Fibroblast of mammary gland (primary cell): ENCODE measurements at regions not wholly inside any gene's neighbourhood (a gene's known extent, or its start where the extent isn't known, plus 50 kb on each side); places are given as distances from the start of the nearest gene placed in this dataset.

Experiments used
- DNase-seq: peaks from one replicate; pipeline ENCODE4 v3.0.0-alpha.2; 2010; ENCODE audit warnings: low read depth
- H3K4me3 ChIP-seq: 2 replicates; pipeline ENCODE4 v1.5.1; 2011; ENCODE audit warnings: low read depth, mild to moderate bottlenecking, low read length, moderate library complexity; ENCODE audit not compliant: control insufficient read depth
- CTCF ChIP-seq: conservative IDR thresholded peaks from 2 replicates; pipeline ENCODE4 v1.5.1; 2011; ENCODE audit warnings: low read depth, low read length, inconsistent platforms; ENCODE audit not compliant: control insufficient read depth, insufficient read depth

- no peak for DNase-seq
- H3K4me3 ChIP-seq = no peak overlapping the region
- TF ChIP-seq CTCF = no peak
Measured at GRCh38 chr13:111968336-111969010, 98.5 kb upstream of the SOX1 start.

GRCh38 chr13:111969551-111970135 lies 97.3 kb upstream of the SOX1 start:
- no peak overlapping the region for H3K4me3 ChIP-seq
- TF ChIP-seq CTCF = no peak
- no peak for DNase-seq

- no peak overlapping the region for H3K4me3 ChIP-seq
- DNase-seq = no peak
- TF ChIP-seq CTCF = no peak
Measured at GRCh38 chr13:111970494-111971141, 96.3 kb upstream of the SOX1 start.

GRCh38 chr13:111971891-111972780 lies 94.8 kb upstream of the SOX1 start:
- no peak for TF ChIP-seq CTCF
- no peak for DNase-seq
- no peak overlapping the region for H3K4me3 ChIP-seq

GRCh38 chr13:111973186-111973585 lies 93.8 kb upstream of the SOX1 start:
- H3K4me3 ChIP-seq = no peak overlapping the region
- DNase-seq = no peak
- no peak for TF ChIP-seq CTCF

GRCh38 chr13:111973605-111974340 lies 93.2 kb upstream of the SOX1 start:
- TF ChIP-seq CTCF = no peak
- no peak for DNase-seq
- no peak overlapping the region for H3K4me3 ChIP-seq
